T-helper 1 cell treated with Interleukin-12 subunit alpha and Interleukin-12 subunit beta and Interleukin-4 antibody, amounts not matched to agents 30 ng/mL and 1 ng/mL, for 36 hours (primary cell): ENCODE measurements at regions not wholly inside any gene's neighbourhood (a gene's known extent, or its start where the extent isn't known, plus 50 kb on each side); places are given as distances from the start of the nearest gene placed in this dataset.

Experiments used
- intact Hi-C: fragments of 100-400 bp; cut with micrococcal nuclease; formaldehyde crosslinking; loops from one replicate; pipeline ENCODE4 v1.15.1; 2024

DNA sequence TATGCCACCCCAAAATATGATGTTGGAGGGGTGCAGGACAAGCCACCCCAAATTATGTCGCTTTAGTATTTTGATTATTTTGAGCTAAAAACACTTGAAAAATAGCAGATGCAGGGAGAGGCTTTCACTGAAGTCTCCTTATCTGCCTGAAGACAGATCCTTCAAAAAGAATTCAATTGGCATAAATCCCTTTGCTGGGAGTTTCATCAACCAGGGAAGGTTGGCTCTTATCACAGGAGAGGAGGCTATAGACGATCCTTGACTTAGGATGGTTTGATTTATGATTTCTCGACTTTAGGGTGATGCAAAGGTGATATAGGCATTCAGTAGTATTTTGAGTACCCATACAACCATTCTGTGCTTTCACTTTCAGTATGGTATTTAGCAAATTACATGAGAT lies 97.8 kb upstream of the CAMK1G start:
- intact Hi-C loops = no loop called here

DNA sequence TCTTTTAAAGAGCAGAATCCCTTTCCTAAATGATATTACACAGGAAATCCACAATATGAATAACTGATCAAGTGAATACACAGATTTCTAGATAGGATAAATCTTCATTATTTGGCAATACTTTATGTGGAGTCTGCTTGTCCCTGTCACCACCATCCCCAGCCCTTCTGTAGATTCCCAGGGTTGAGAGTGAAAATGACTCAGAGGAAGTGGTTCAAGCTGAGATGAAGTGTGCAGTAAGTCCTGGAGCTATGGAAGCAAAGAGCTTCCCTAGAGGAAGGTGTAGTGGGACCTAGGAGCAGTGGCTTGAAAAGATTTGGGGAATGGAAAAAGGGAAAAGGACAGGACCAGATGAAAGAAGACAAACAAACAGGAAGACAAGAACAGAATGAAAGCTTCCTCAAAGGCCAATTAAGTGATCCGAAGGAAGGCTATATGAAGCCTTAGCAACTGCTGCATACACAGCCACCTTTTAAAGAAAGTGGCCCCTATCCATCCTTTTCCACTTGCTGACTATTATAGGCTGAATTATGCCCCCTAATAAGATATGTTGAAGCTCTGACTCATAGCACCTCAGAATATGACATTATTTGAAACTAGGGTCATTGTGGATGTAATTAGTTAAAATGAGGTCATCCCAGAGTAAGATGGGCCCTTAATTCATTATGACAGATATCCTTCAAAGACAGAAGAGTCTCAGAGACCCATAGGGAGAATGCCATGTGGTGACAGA lies 96.5 kb upstream of the CAMK1G start:
- intact Hi-C loops = no loop called here

DNA sequence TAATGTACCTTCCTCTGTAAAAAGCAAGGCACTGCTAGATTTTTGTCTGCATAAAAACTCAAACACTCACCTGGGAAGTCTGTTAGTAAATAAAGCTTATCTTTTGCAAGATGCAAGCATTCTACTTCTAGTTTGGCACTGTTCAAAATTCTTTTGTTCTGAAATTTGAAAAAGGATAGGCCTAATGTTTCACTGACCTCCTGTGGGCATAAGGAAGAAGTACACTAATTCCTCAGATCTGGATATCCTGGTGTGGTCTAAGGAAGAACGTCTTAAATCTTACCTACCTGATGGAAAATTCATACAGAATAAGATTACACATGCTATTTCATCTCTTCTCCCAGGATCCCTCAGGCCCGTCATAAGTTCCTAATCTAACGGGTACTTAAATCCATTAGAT lies 93.5 kb upstream of the CAMK1G start:
- intact Hi-C loops = no loop called here

DNA sequence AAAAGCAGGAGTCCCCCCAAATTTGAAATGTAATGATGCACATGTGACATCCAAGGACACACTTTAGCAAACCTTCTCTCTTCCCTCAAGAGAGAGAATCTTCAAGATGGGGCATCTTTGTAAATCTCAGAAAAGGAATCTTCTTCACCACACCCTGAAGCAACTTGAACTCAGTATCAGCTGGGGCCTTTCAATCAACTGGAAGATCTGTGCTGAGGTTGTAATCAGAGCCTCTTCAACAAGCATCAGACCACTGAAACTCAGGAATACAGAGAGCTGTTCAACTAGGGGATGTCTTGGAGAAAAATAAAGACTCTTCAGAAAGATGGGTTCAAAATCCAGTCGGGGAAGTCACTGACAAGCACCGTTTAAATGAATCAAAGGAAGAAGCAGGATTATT lies 92.5 kb upstream of the CAMK1G start:
- intact Hi-C loops = no loop called here

DNA sequence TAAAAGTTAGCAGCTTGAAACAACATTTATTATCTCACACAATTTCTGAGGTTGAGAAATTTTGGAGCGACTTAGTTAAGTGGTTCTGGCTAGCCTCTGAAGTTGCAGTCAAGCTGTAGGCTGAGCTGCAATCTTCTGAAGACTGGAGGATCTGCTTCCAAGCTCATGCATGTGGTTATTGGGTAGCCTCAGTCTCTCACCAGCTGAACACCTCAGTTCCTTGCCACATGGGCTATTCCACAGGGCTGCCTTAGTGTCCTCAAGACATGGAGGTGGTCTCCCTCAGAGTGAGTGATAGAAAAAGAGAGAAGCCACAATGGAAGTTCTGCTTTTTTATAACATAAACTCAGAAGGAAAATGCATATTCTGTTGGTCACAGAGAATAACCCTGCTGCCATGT lies 92.0 kb upstream of the CAMK1G start:
- intact Hi-C loops = no loop called here

DNA sequence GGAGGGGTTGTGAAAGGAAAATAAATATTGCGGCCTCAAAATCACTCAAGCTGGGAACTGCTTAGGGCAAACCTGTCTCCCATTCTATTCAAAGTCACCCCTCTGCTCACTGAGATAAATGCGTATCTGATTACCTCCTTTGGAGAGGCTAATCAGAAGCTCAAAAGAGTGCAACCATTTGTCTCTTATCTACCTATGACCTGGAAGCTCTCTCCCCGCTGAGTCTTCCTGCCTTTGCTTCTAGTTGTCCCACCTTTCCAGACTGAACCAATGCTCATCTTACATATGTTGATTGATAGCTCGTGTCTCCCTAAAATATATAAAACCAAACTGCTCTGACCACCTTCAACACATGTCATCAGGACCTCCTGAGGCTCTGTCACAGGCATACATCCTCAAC lies 91.6 kb upstream of the CAMK1G start:
- intact Hi-C loops = no loop called here

DNA sequence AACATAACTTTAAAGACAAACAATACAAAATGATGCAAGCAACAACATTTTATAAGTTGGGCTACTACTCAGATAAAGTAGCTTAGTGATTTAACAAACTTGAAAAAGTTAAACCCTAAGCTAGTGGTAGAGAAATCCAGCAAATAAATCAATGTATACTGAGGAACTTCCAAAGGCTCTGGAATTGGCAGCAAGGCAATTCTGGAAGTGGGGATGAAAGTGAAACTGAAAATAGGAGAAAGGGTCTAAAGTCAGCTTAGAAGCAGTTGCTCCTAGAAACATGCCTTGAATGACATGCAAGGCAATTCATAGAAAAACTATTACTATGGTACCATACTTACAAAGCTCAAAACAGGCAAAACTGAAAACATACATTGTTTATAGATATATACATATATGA lies 90.0 kb upstream of the CAMK1G start:
- intact Hi-C loops = no loop called here

DNA sequence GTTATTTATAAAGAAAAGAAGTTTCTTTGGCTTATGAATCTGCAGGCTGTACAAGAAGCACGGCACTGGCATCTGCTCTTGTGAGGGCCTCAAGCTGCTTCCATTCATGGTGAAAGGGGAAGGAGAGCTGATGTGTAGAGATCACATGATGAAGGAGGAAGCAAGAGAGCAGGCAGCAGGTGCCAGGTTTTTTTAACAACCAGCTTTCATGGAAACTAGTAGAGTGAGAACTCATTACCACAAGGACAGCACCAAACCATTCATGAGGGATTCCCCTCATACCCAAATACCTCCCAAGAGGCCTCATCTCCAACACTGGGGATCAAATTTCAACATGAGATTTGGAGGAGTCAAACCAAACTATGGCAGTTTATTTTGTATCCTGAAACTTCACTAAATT lies 85.8 kb upstream of the CAMK1G start:
- intact Hi-C loops = no loop called here

DNA sequence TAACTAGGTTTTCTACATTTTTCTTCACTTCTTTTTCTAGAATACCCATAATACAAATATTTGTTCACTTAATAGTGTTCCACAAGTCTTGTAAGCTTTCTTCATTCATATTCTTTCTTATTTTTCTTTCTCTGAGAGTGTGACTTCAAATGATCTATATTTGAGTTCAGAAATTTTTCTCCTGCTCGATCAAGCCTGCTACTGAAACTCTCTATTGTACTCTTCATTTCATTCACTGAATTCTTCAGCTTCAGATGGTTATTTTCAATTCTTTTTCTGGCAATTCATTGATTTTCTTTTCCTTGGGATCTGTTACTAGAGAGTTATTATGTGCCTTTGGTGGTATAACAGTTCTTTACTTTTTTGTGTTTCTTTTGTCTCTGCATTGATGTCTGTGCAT lies 82.5 kb upstream of the CAMK1G start:
- intact Hi-C loops = no loop called here

DNA sequence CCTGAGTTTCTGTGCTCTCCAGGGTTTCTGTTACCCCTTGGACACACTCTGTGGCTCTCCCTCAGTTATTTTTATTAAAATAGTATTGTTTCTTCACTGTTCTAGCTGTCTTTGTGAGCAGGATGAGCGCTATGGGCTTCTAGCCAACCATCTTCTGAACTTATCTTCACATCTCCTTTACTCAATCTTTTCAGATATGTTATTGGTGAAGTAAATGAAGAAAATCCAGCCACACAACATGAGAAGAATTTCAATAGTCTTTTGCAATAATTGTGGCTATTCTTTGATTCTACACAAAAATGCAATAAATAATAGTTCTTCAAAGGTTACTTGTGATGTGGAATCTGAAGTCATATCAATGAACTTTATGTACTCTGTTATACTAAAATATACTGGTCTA lies 80.3 kb upstream of the CAMK1G start:
- intact Hi-C loops = no loop called here

DNA sequence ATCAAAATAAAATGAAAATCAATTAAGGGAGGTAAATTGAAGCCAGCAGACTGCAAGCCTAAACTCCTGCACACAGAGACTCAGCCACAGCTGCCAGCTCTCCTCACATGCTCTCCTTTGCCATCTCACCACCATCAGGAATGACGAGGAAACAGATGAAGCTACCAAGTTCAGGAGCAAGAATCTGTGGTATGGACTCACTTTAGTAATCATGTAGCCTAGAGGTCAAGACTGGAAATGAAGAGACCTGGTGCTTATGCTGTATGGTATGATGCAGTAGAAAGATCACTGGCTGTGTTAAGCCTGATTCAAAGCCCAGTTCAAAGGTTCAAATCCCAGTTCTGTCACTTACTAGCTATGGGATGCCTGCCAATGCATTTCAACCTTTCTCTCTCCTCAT lies 78.9 kb upstream of the CAMK1G start:
- intact Hi-C loops = no loop called here

DNA sequence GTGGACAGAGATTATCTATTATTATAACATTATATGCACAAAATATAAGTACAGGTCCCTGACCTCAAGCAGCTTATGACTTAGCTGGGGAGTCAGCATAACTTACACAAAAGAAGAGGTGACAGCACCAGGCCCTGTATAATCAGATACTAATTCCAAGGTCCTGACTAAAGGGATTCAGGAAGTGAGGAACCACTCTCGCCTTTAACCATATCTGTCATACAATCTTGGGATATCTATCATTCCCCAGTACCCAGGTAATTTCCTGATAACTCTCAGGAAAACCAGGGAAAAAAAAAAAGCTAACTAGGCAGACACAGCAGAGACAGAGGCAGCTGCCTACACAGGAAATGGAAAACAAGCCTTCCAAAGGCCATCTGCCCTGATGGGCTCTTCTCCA lies 78.5 kb upstream of the CAMK1G start:
- intact Hi-C loops = no loop called here

DNA sequence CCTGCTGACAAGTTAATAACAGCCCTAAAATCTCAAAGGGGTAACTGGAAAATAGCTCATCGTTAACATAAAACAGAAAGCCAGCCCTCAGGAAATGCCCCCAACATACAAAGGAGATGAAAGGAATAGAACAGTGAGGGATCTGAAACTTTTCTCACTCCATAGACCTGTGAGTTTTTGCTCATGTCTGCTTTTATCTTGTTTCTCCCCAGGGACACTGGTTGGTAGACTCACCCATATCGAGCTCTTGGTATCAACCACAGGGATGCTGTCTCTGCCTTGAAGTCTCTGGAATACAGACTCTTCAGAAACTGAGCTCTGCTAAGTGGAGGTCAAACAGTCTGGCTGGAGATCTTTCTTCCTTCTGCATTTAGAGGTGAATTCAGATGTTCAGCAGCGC lies 77.4 kb upstream of the CAMK1G start:
- intact Hi-C loops = no loop called here

DNA sequence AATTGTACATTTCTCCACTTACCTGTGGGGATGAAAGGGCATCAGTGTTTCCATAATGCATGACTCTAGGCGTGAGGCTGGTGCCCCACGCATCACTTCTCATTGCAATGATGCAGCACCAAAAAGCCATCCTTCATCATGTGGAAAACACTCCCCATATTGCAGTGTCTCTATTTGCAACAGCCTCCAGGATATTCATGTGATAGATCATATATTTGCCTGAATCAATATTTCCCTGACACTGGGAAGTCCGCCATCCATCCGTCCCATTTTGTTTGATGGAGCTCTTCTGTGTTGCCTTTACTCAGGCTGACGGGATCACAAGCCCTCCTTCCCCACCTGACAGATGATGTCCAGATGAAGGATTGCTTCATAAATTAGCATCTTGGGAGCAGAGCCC lies 74.5 kb upstream of the CAMK1G start:
- intact Hi-C loops = no loop called here

DNA sequence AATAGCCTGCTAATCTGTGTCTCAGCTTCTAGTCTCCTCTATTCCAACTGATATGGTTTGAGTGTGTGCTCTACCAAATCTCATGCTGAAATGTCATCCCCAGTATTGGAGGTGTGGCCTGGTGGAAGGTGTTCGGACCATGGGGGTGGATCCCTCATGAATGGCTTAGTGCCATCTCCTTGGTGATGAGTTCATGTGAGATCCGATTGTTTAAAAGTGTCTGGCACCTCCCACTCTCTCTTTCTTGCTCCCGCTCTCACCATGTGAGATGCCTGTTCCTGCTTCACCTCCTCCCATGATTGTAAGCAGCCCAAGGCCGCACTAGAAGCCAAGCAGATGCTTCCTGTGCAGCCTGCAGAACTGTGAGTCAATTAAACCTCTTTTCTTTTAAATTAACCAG lies 73.5 kb upstream of the CAMK1G start:
- intact Hi-C loops = no loop called here

DNA sequence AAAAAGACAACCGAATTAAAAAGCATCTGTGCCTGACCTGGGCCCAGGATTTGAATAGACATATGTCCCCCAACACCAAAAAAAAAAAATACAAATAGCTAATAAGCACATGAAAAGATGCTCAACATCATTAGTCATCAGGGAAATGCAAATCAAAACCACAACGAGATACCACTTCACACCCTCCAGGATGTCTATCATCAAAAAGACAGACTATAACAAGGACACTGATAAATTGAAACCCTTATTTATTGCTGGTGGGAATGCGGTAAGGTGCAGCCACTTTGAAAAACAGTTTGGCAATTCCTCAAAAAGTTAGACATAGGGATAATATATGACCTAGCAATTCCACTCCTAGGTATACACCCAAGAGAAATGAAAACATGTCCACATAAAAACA lies 72.3 kb upstream of the CAMK1G start:
- intact Hi-C loops = no loop called here

DNA sequence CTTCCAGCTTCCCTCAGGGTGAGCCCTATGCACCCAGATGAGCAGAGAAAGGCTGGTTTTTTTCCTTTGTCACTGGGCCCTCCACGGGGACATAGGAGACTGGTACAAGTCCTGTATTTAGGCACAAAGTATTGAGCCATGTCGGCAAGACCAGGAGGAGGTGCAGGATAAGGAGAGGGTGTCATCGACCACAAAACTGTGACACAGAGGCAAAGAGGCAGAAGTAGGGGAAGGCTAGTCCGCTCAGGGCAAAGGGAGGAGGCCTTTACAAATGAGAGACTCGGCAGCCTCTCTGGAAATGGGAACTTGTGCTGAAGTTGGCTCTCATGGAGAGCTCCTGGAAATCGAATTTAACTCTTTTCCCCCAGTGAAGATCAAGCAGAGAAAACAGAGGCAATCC lies 70.7 kb upstream of the CAMK1G start:
- intact Hi-C loops = loop anchor here (1.0 kb wide), 2 partner anchors 265 to 311 kb away; no protein-coding TSS in a partner anchor

DNA sequence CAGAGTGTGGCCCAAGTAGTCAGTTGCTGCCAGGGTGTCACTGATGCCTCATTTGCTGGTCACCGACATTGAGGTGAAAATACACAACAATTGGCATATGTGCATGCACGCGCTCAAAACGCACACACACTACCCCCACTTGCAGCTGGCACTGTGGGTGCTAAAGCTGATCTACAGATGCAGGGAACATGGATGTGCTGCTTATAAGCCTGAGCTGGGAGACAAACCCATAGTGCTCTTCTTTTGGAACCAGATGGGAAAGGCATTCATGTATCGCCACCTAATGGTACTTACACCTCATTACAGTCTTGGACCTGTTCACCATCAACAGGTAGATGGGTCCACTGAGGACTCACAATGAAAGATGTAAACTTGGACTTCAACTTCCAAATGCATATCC lies 70.3 kb upstream of the CAMK1G start:
- intact Hi-C loops = loop anchor here (1.0 kb wide), 2 partner anchors 265 to 311 kb away; no protein-coding TSS in a partner anchor

DNA sequence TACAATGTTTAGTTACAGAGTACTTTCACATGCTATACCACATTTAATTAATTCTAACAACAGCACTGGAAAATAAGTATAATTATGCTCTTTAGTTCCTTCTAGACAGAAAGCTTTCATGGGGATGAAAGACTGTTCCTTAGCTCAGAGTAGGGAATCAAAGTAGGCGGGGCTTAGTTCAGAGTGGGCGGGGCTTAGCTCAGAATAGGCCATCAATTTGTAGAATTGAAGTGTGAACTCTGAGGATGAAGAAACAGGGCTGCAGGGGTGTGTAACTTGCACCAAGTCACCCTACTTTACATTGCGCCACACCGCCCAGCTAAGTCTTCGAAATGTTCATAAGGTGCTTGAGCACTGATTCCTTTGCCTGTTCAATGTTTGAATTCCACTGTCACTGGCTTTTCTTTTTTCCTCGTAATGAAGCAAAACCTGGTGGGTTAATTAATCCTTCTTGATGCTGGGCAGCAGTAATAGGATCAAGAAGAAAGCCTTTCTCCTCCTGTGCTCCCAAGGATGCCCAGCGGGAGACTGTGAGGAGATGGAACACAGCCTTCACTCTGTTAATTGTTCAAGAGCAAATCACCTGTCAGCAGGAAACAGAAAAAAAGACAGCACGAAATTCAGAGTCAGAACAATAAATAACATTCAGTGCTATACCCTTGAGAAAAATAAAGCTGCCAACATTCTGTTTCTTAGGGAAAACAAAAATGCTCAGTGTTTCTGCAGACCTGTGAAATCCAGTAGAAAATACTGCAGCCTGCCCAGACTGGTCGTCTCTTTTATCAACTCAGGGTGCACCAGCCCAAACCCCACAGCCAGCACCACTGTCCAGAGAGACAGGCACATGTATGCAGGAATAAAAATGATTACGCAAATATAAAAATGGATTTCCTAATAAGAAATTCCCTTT lies 66.5 kb upstream of the CAMK1G start:
- intact Hi-C loops = no loop called here

DNA sequence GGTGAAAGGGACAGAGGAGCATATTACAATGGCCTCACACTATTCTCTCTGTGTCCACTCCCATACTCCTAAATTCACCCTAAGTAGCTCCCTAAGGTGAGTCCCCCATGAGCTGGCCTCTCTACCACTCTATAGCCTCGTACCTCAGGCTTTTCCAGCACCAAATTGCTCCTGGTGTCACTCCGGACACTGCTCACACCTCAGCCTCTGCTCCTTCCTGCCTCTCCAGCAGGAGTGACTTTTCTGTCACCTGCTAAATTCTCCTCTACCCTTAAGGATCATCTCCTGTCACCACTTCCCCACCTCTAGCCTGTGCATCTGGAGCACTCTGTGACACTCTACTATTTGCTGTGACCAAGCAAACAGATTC lies 65.8 kb upstream of the CAMK1G start:
- intact Hi-C loops = no loop called here

DNA sequence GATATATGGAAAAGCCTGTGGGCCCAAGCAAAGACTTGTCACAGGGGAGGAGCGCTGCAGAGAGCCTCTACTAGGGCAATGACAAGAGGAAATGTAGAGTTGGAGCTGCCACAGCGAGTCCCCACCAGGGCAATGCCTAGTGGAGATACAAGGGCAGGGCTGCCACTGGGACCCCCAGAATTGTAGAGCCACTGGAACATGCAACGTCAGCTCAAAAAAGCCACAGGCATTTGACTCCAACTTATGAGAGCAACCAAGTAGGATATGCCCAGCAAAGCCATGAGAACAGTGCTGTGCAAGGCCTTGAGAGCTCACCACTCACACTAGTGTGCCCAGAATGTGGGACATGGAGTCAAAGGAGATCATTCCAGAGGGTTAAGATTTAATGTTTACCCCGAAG lies 63.7 kb upstream of the CAMK1G start:
- intact Hi-C loops = no loop called here

DNA sequence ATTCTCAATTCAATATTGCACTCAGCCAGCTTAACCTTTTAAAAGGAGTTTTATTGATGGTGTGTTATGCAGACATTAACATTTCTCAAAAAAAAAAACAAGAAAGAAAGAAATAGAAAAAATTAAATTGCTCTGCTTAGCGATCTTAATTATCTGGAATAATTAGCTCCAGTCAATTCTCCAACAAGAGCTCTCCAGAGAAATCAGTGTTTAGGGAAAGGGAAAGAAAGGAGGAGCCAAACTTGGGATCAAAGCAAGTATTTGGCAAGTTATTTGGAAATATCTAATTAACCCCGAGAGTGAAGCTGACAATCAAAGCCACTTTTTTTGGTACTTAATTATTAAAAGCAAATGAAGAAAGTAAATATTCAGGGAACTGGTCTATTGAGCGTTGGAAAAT lies 60.7 kb upstream of the CAMK1G start:
- intact Hi-C loops = no loop called here

DNA sequence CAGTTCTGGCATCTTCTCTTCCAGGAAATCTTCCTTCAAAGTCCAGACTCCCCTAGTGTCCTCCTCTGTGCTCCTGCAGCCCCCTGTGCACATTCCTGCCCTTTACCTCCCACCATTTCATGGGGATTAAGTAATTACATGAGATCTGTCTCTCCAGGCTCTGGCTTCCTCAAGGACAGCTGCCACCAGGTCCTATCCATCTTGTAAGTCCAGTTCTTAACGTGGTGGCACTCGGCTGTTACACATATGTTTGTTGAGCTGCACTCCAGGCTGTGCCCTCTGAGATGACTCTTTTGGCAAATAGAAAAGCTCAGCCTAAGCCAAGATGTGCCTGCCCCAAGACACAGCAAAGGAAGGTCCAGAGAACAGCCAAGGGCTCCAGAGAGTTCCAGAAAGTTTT lies 57.4 kb upstream of the CAMK1G start:
- intact Hi-C loops = no loop called here
